ENCODE measurements at regions not wholly inside any gene's neighbourhood (a gene's known extent, or its start where the extent isn't known, plus 50 kb on each side); places are given as distances from the start of the nearest gene placed in this dataset.

DNA sequence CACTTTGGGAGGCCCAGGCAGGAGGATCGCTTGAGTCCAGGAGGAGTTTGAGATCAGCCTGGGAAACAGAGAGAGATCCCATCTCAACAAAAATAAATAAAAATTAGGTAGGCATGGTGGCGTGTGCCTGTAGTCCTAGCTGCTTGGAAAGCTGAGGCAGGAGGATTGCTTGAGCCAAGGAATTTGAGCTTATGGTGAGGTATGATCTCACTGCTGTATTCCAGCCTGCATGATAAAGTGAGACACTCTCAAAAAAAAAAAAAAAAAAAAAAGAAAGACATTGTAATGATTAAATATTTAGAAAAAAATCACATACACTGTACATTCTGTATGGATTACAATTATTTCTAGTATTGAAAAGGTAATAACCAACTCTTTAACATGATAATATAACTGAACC, 87.1 kb downstream of the SLIT2 start:
- Mint-ChIP-seq H3K4me3 (ENCODE audit: low read depth) (no peak overlapping the region), H3K36me3 (ENCODE audit: insufficient read depth) (no peaks in the 10 kb centered on the region), H3K27me3 (no peaks in the 10 kb centered on the region), H3K4me1 (ENCODE audit: low read depth) (no peaks in the 10 kb centered on the region), H3K27ac (no peak overlapping the region), H3K9me3 (ENCODE audit: low read depth) (peaks cover 6% of the 10 kb centered on the region)
- DNase-seq (ENCODE audit: low spot score, unreplicated experiment), result no peak
- TF ChIP-seq, protein P1, sequence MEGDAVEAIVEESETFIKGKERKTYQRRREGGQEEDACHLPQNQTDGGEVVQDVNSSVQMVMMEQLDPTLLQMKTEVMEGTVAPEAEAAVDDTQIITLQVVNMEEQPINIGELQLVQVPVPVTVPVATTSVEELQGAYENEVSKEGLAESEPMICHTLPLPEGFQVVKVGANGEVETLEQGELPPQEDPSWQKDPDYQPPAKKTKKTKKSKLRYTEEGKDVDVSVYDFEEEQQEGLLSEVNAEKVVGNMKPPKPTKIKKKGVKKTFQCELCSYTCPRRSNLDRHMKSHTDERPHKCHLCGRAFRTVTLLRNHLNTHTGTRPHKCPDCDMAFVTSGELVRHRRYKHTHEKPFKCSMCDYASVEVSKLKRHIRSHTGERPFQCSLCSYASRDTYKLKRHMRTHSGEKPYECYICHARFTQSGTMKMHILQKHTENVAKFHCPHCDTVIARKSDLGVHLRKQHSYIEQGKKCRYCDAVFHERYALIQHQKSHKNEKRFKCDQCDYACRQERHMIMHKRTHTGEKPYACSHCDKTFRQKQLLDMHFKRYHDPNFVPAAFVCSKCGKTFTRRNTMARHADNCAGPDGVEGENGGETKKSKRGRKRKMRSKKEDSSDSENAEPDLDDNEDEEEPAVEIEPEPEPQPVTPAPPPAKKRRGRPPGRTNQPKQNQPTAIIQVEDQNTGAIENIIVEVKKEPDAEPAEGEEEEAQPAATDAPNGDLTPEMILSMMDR (IDR thresholded peaks at IDR 0.05; ENCODE audit: unreplicated experiment), result no peak

DNA sequence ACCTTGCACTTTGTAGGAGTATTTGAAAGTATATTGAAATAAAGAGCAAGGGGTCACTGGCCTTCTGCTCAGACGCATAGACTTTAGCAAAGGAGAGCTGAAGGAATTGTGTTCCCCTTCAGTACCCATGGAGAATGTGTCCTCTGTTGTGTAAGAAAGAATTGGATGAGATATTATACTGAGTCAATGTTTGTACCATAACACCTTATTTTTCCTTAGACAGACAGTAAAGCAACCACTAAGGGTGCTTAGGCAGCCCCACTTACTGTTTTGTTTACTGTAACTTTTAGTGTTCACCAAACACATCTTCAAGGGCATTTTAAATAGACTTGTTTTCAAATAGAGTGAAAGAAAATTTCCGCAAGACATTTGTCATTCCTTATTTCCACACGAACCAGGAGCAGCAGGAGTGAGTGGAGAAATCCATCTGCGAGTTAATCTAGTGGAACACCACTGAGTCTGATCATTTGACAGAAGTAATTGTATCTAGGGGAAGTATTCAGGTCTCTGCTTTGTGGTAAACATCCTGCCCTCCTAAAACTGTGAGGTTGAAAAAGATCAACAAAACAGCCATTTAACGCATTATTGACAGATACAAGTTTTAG, 89.5 kb downstream of the SLIT2 start:
- Mint-ChIP-seq H3K27ac (no peak overlapping the region), H3K36me3 (ENCODE audit: insufficient read depth) (no peaks in the 10 kb centered on the region), H3K27me3 (no peaks in the 10 kb centered on the region), H3K4me3 (ENCODE audit: low read depth) (no peak overlapping the region), H3K9me3 (ENCODE audit: low read depth) (peaks cover 6% of the 10 kb centered on the region), H3K4me1 (ENCODE audit: low read depth) (no peaks in the 10 kb centered on the region)
- DNase-seq (ENCODE audit: low spot score, unreplicated experiment), result no peak
- TF ChIP-seq, protein P1 (IDR thresholded peaks at IDR 0.05; ENCODE audit: unreplicated experiment), result no peak

DNA sequence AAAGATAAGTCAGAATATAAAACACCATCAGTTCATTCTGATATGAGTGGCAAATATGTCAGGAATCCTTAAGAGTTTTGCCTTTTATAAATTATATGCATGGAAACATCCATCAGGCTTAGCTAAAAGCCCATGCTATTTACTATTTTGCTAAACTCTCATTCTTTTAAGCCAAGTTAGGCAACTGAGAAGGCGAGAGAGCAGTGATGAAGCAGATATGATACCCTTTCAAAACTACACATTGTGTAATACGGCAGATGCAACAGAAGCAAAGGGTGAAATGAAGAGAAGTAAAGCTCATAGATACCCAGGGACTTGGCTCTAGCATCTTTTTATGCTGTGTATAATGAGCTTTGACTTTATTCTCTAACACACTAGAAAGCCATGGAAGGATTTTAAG, 95.8 kb downstream of the SLIT2 start:
- Mint-ChIP-seq H3K36me3 (ENCODE audit: insufficient read depth) (no peaks in the 10 kb centered on the region), H3K27ac (no peak overlapping the region), H3K9me3 (ENCODE audit: low read depth) (no peaks in the 10 kb centered on the region)

DNA sequence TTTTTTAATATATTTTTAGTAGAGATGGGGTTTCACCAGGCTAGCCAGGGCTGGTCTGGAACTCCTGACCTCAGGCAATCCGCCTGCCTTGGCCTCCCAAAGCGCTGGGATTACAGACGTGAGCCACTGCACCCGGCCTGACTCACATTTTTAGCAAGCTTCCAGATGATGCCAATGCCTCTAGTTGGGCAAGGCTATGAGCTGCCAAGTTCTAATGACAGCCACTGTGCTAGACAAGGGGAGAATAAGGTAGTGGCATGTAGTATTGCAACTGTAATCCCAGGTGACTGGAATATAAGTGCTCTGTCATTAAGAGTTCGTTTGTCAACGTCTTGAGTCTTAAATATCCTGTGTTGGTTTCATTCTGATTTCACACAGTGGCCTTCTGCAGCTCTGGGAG, 96.7 kb downstream of the SLIT2 start:
- Mint-ChIP-seq H3K27me3 (no peaks in the 10 kb centered on the region), H3K36me3 (ENCODE audit: insufficient read depth) (no peaks in the 10 kb centered on the region), H3K4me1 (ENCODE audit: low read depth) (peaks cover 5% of the 10 kb centered on the region), H3K4me3 (ENCODE audit: low read depth) (no peak overlapping the region), H3K9me3 (ENCODE audit: low read depth) (no peaks in the 10 kb centered on the region), H3K27ac (no peak overlapping the region)
- TF ChIP-seq, protein P1 (IDR thresholded peaks at IDR 0.05; ENCODE audit: unreplicated experiment), result no peak
- no peak for DNase-seq (ENCODE audit: low spot score, unreplicated experiment)

More for the DNA sequence above, 95.8 kb downstream of the SLIT2 start:
- Mint-ChIP-seq H3K4me1 (ENCODE audit: low read depth) (peaks cover 1% of the 10 kb centered on the region), H3K4me3 (ENCODE audit: low read depth) (no peak overlapping the region), H3K27me3 (no peaks in the 10 kb centered on the region)
- no peak for DNase-seq (ENCODE audit: low spot score, unreplicated experiment)
- TF ChIP-seq, protein P1 (IDR thresholded peaks at IDR 0.05; ENCODE audit: unreplicated experiment), result no peak

DNA sequence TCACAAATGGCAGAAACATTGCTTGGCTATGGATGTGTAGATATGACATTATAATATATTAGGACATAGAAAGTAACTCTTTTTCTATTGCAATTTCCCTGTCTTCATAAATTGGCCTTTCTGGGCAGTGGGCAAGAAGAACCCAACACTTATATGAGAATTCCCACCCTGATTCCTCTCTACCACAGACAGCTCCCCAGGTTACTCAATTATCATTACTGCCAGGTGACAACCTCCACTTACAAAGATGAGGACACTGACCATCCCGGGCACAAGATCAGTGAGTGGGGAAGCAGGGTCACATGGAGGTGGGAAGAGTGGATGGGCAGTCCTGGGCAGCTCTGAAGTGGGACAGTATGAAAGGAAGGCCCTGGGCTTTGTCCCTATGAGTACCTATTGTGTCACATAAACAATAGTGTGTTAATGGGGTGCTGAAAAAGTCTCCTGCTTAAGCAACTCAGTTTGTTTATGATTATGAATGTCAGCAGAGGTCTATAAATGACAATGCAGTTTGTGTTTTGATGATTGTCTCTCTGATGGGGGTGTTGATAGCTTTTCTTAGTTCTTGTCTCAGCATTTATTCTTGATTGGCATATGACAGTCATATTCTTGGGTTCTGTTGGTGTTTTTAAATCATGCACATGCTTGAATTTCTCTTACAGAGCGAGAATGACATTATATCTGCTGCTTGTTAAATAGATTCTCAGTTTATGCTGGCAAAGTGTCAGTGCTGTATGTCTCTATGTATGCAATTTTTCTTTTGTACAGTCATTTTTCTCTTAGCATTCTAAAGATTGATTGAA, 99.9 kb downstream of the SLIT2 start:
- Mint-ChIP-seq H3K4me1 (ENCODE audit: low read depth) (peaks cover 16% of the 10 kb centered on the region), H3K9me3 (ENCODE audit: low read depth) (no peaks in the 10 kb centered on the region), H3K36me3 (ENCODE audit: insufficient read depth) (no peaks in the 10 kb centered on the region), H3K4me3 (ENCODE audit: low read depth) (no peak overlapping the region), H3K27ac (no peak overlapping the region), H3K27me3 (no peaks in the 10 kb centered on the region)
- DNase-seq (ENCODE audit: low spot score, unreplicated experiment), result no peak
- TF ChIP-seq, protein P1 (IDR thresholded peaks at IDR 0.05; ENCODE audit: unreplicated experiment), result no peak

Data from progenitor cell of endocrine pancreas (in vitro differentiated cells).